IMR-90 (cell line): ENCODE measurements at regions not wholly inside any gene's neighbourhood (a gene's known extent, or its start where the extent isn't known, plus 50 kb on each side); places are given as distances from the start of the nearest gene placed in this dataset.

Source experiments
- ATAC-seq: fragments of 200-7000 bp; cut with Tn5 transposase; 2 replicates; pipeline ENCODE4 v1.9.1; 2020; ENCODE audit warnings: low read depth, mild to moderate bottlenecking, moderate library complexity
- BruUV-seq: library from RNA; stranded (reverse); fragments of 400-500 nt; replicated peaks from 2 replicates; lab custom pipeline; 2021; lab: Mats Ljungman, UMichigan
- CTCF ChIA-PET: fragments of 300-600 bp; formaldehyde crosslinking; extraction: SDS; loops from one replicate; lab custom pipeline; 2021; ENCODE audit warnings: antibody characterized with exemption; lab: Yijun Ruan, JAX
- POLR2A ChIA-PET: fragments of 300-600 bp; sonication (Branson Sonifier 250); formaldehyde crosslinking; loops from one replicate; lab custom pipeline; 2022; ENCODE audit warnings: antibody characterized with exemption; ENCODE audit not compliant: unreplicated experiment; lab: Charles Lee
- DNase-seq: peaks from one replicate; pipeline ENCODE4 v3.0.0; 2013
- H2AFZ ChIP-seq: replicated peaks from 2 replicates; pipeline ENCODE3; 2013; ENCODE audit warnings: low read length, mild to moderate bottlenecking; ENCODE audit not compliant: poor library complexity
- H2AK5ac ChIP-seq: 2 replicates; pipeline ENCODE4 v1.6.1; 2013; ENCODE audit warnings: low read depth, low read length, inconsistent platforms
- H2AK9ac ChIP-seq: replicated peaks from 2 replicates; pipeline ENCODE3; 2013; ENCODE audit warnings: mild to moderate bottlenecking, low read depth, low read length, moderate library complexity; ENCODE audit not compliant: poor library complexity
- H2BK120ac ChIP-seq: 2 replicates; pipeline ENCODE4 v1.6.1; 2013; ENCODE audit warnings: low read depth, low read length, inconsistent platforms
- H2BK15ac ChIP-seq: 3 replicates; pipeline ENCODE4 v1.6.1; 2013; ENCODE audit warnings: low read depth, low read length, inconsistent platforms
- H2BK20ac ChIP-seq: 2 replicates; pipeline ENCODE4 v1.6.1; 2013; ENCODE audit warnings: low read depth, mild to moderate bottlenecking, inconsistent platforms, low read length, moderate library complexity
- H2BK5ac ChIP-seq: 2 replicates; pipeline ENCODE4 v1.6.1; 2013; ENCODE audit warnings: mild to moderate bottlenecking, low read depth, low read length, inconsistent platforms; ENCODE audit not compliant: poor library complexity, severe bottlenecking
- H3K14ac ChIP-seq: replicated peaks from 2 replicates; pipeline ENCODE4 v1.6.1; 2013; ENCODE audit warnings: low read depth, low read length, inconsistent platforms
- H3K18ac ChIP-seq: 2 replicates; pipeline ENCODE4 v1.6.1; 2013; ENCODE audit warnings: low read depth, low read length, control low read depth
- H3K23ac ChIP-seq: 2 replicates; pipeline ENCODE4 v1.6.1; 2013; ENCODE audit warnings: low read depth, low read length, inconsistent platforms
- H3K27ac ChIP-seq: 2 replicates; pipeline ENCODE4 v1.5.1; 2013; ENCODE audit warnings: mild to moderate bottlenecking, control low read depth, low read length; ENCODE audit not compliant: insufficient read depth
- H3K27me3 ChIP-seq: 2 replicates; pipeline ENCODE4 v1.6.1; 2013; ENCODE audit warnings: low read length; ENCODE audit not compliant: control insufficient read depth, insufficient read depth
- H3K36me3 ChIP-seq: 2 replicates; pipeline ENCODE4 v1.6.1; 2013; ENCODE audit warnings: low read length, mixed read lengths; ENCODE audit not compliant: control insufficient read depth, insufficient read depth
- H3K4ac ChIP-seq: 2 replicates; pipeline ENCODE4 v1.6.1; 2013; ENCODE audit warnings: low read depth, low read length, inconsistent platforms
- H3K4me1 ChIP-seq: 2 replicates; pipeline ENCODE4 v1.6.1; 2013; ENCODE audit warnings: low read length, mixed read lengths; ENCODE audit not compliant: control insufficient read depth, insufficient read depth
- H3K4me2 ChIP-seq: 2 replicates; pipeline ENCODE4 v1.6.1; 2013; ENCODE audit warnings: low read depth, mild to moderate bottlenecking, control low read depth, low read length, moderate library complexity
- H3K4me3 ChIP-seq: 2 replicates; pipeline ENCODE4 v1.5.1; 2013; ENCODE audit warnings: low read depth, mild to moderate bottlenecking, control low read depth, low read length, moderate library complexity; ENCODE audit not compliant: insufficient read depth
- H3K56ac ChIP-seq: 2 replicates; pipeline ENCODE4 v1.6.1; 2013; ENCODE audit warnings: low read length, inconsistent platforms; ENCODE audit not compliant: insufficient read depth; ENCODE audit errors: extremely low read depth
- H3K79me1 ChIP-seq, 2 experiments: 2 replicates each; pipeline ENCODE4 v1.6.1; 2013; ENCODE audit warnings: low read length in 2 of 2, inconsistent platforms in 1 of 2, low read depth in 1 of 2
- H3K9ac ChIP-seq: 2 replicates; pipeline ENCODE4 v1.6.1; 2013; ENCODE audit warnings: low read depth, low read length, control low read depth
- H3K9me1 ChIP-seq: 2 replicates; pipeline ENCODE4 v1.6.1; 2013; ENCODE audit warnings: low read length, inconsistent platforms; ENCODE audit not compliant: insufficient read depth
- H3K9me3 ChIP-seq: 2 replicates; pipeline ENCODE4 v1.6.1; 2013; ENCODE audit warnings: low read length; ENCODE audit not compliant: control insufficient read depth, insufficient read depth
- H4K20me1 ChIP-seq: 2 replicates; pipeline ENCODE4 v1.6.1; 2013; ENCODE audit warnings: low read length, inconsistent platforms; ENCODE audit not compliant: insufficient read depth
- H4K5ac ChIP-seq: 2 replicates; pipeline ENCODE4 v1.6.1; 2013; ENCODE audit warnings: mild to moderate bottlenecking, low read depth, low read length, control low read depth
- H4K8ac ChIP-seq, 2 experiments: 2 replicates each; pipeline ENCODE4 v1.6.1; 2013; ENCODE audit warnings: low read depth in 2 of 2, low read length in 2 of 2, control low read depth in 1 of 2, inconsistent platforms in 1 of 2
- H4K91ac ChIP-seq: 2 replicates; pipeline ENCODE4 v1.6.1; 2013; ENCODE audit warnings: low read depth, low read length, inconsistent platforms; ENCODE audit not compliant: insufficient read depth
- BHLHE40 ChIP-seq: fragments of 150-350 bp; IDR thresholded peaks from 2 replicates; pipeline ENCODE4 v1.6.1; 2016; ENCODE audit warnings: mild to moderate bottlenecking, low read depth, low read length
- CEBPB ChIP-seq: IDR thresholded peaks from 2 replicates; pipeline ENCODE4 v1.6.1; 2012; ENCODE audit warnings: low read depth, low read length, improper control_type of control experiment
- CHD1 ChIP-seq: IDR thresholded peaks from 2 replicates; pipeline ENCODE4 v1.6.1; 2012; ENCODE audit warnings: low read depth, low read length, improper control_type of control experiment
- CTCF ChIP-seq: conservative IDR thresholded peaks from 2 replicates; pipeline ENCODE4 v1.5.1; 2012; ENCODE audit warnings: mild to moderate bottlenecking, low read depth, low read length, improper control_type of control experiment
- ELK1 ChIP-seq: fragments of 150-350 bp; IDR thresholded peaks from 2 replicates; pipeline ENCODE4 v1.6.1; 2016; ENCODE audit warnings: low read depth, mild to moderate bottlenecking, low read length, moderate library complexity, borderline replicate concordance
- FOS ChIP-seq: fragments of 150-350 bp; IDR thresholded peaks from 2 replicates; pipeline ENCODE4 v1.6.1; 2016; ENCODE audit warnings: low read depth, low read length
- MAFK ChIP-seq: IDR thresholded peaks from 2 replicates; pipeline ENCODE4 v1.6.1; 2012; ENCODE audit warnings: low read depth, low read length, improper control_type of control experiment
- MAZ ChIP-seq: IDR thresholded peaks from 2 replicates; pipeline ENCODE4 v1.6.1; 2012; ENCODE audit warnings: low read depth, mild to moderate bottlenecking, low read length, improper control_type of control experiment, moderate library complexity, borderline replicate concordance
- MXI1 ChIP-seq: IDR thresholded peaks from 2 replicates; pipeline ENCODE4 v1.6.1; 2012; ENCODE audit warnings: low read depth, mild to moderate bottlenecking, low read length, moderate library complexity, borderline replicate concordance
- NFE2L2 ChIP-seq: fragments of 150-350 bp; IDR thresholded peaks from 2 replicates; pipeline ENCODE4 v1.6.1; 2016; ENCODE audit warnings: low read depth, mild to moderate bottlenecking, low read length
- POLR2A ChIP-seq: IDR thresholded peaks from 2 replicates; pipeline ENCODE4 v1.6.1; 2012; ENCODE audit warnings: mild to moderate bottlenecking, low read depth, low read length
- RAD21 ChIP-seq: IDR thresholded peaks from 2 replicates; pipeline ENCODE4 v1.6.1; 2012; ENCODE audit warnings: low read length, improper control_type of control experiment
- RCOR1 ChIP-seq: IDR thresholded peaks from 2 replicates; pipeline ENCODE4 v1.6.1; 2012; ENCODE audit warnings: mild to moderate bottlenecking, low read length, improper control_type of control experiment; ENCODE audit not compliant: insufficient replicate concordance
- RFX5 ChIP-seq: IDR thresholded peaks from 2 replicates; pipeline ENCODE4 v1.8.0; 2012; ENCODE audit warnings: low read depth, mild to moderate bottlenecking, low read length, moderate library complexity
- SMC3 ChIP-seq: fragments of 150-350 bp; IDR thresholded peaks from 2 replicates; pipeline ENCODE4 v1.6.1; 2016; ENCODE audit warnings: low read depth, mild to moderate bottlenecking, antibody characterized with exemption, low read length, moderate library complexity
- USF2 ChIP-seq: fragments of 150-350 bp; IDR thresholded peaks from 2 replicates; pipeline ENCODE4 v1.6.1; 2017; ENCODE audit warnings: mild to moderate bottlenecking, antibody characterized with exemption, low read length, low read depth
- WGBS, 2 experiments: methylation state at CpG; one replicate each; pipeline versions ENCODE4 v1.1.5 to v1.1.7; 2013; ENCODE audit warnings: missing lambda C conversion rate in 2 of 2; ENCODE audit not compliant: insufficient read length in 1 of 2; ENCODE audit errors: extremely low coverage in 2 of 2; 5-methylcytosine and 5-hydroxymethylcytosine counted together
- dilution Hi-C: fragments of 300-500 bp; cut with HindIII; formaldehyde crosslinking; loops from one replicate; pipeline ENCODE4 v1.14.3; 2018; ENCODE audit warnings: low sequenced_read_pairs; ENCODE audit not compliant: unreplicated experiment
- in situ Hi-C: fragments of 300-500 bp; cut with MboI; formaldehyde crosslinking; loops from 3 replicates; pipeline ENCODE4 v1.14.3; 2019; ENCODE audit warnings: low sequenced_read_pairs, inconsistent platforms, mixed read lengths
- intact Hi-C: fragments of 100-400 bp; cut with micrococcal nuclease; formaldehyde crosslinking; loops from 2 replicates; pipeline ENCODE4 v1.10.0; 2022

- H2BK120ac ChIP-seq = no peak overlapping the region
- DNase-seq = no peak
- H4K8ac ChIP-seq = no peak overlapping the region
- no peak overlapping the region for H2BK20ac ChIP-seq
- no peak overlapping the region for H3K27ac ChIP-seq
- ChIA-PET CTCF (no interaction called here), POLR2A (no interaction called here)
- no peak overlapping the region for H3K18ac ChIP-seq
- H3K79me1 ChIP-seq = no peaks in the 10 kb centered on the region
- peaks cover 19% of the 10 kb centered on the region for H3K9me3 ChIP-seq
- no peak overlapping the region for H2AK9ac ChIP-seq
- H3K4me3 ChIP-seq = no peak overlapping the region
- no peak overlapping the region for H3K4ac ChIP-seq
- no peaks in the 10 kb centered on the region for H3K27me3 ChIP-seq
- no CpG with 5 or more reads among the region's 2 CpGs for WGBS, 2 experiments
- H4K91ac ChIP-seq = no peak overlapping the region
- H2AK5ac ChIP-seq = no peak overlapping the region
- H3K14ac ChIP-seq = no peak overlapping the region
- no peak overlapping the region for H3K23ac ChIP-seq
- no TSS peak for BruUV-seq
- H3K4me1 ChIP-seq = no peaks in the 10 kb centered on the region
- H2BK5ac ChIP-seq = no peak overlapping the region
- no peaks in the 10 kb centered on the region for H3K9me1 ChIP-seq
- intact Hi-C loops (no loop called here), in situ Hi-C loops (no loop called here), dilution Hi-C loops (no loop called here)
- H4K20me1 ChIP-seq = no peaks in the 10 kb centered on the region
- H3K4me2 ChIP-seq = no peak overlapping the region
- TF ChIP-seq RCOR1 (no peak), POLR2A (no peak), BHLHE40 (no peak), ELK1 (no peak), CEBPB (no peak), RFX5 (no peak), MAFK (no peak), USF2 (no peak), RAD21 (no peak), NFE2L2 (no peak), SMC3 (no peak), CHD1 (no peak), CTCF (no peak), FOS (no peak), MXI1 (no peak), MAZ (no peak)
- no peak overlapping the region for H2BK15ac ChIP-seq
- H3K9ac ChIP-seq = no peak overlapping the region
- no peak overlapping the region for H4K5ac ChIP-seq
- no peak overlapping the region for H2AFZ ChIP-seq
- H3K36me3 ChIP-seq = no peaks in the 10 kb centered on the region
- ATAC-seq = no peak
- H3K56ac ChIP-seq = no peak overlapping the region
Observed at GRCh38 chr9:103152473-103152872, 157.3 kb downstream of the CYLC2 start.
